Activated naive CD8-positive, alpha-beta T cell treated with anti-CD3 and anti-CD28 coated beads for 36 hours (primary cell): ENCODE measurements at regions not wholly inside any gene's neighbourhood (a gene's known extent, or its start where the extent isn't known, plus 50 kb on each side); places are given as distances from the start of the nearest gene placed in this dataset.

Experiments
- DNase-seq: peaks from one replicate; pipeline ENCODE4 v3.0.0; 2021
- H3K27ac Mint-ChIP-seq: one replicate; pipeline ENCODE4 v1.8.0; 2022; ENCODE audit warnings: mild to moderate bottlenecking, moderate library complexity, mixed read lengths
- H3K27me3 Mint-ChIP-seq: one replicate; pipeline ENCODE4 v1.8.0; 2022; ENCODE audit warnings: mild to moderate bottlenecking, mixed read lengths
- H3K36me3 Mint-ChIP-seq: one replicate; pipeline ENCODE4 v1.8.0; 2021; ENCODE audit warnings: mild to moderate bottlenecking, mixed read lengths
- H3K4me1 Mint-ChIP-seq: one replicate; pipeline ENCODE4 v1.8.0; 2021; ENCODE audit warnings: mixed read lengths
- H3K4me3 Mint-ChIP-seq: one replicate; pipeline ENCODE4 v1.8.0; 2022; ENCODE audit warnings: mild to moderate bottlenecking, moderate library complexity, mixed read lengths
- H3K9me3 Mint-ChIP-seq: one replicate; pipeline ENCODE4 v1.8.0; 2022; ENCODE audit warnings: mixed read lengths

GRCh38 chr6:144715344-144715743, 430.2 kb downstream of the UTRN start:
- Mint-ChIP-seq H3K4me3 (no peak overlapping the region), H3K27me3 (no peaks in the 10 kb centered on the region), H3K36me3 (peaks cover 13% of the 10 kb centered on the region), H3K27ac (no peak overlapping the region), H3K4me1 (peaks cover 8% of the 10 kb centered on the region), H3K9me3 (no peaks in the 10 kb centered on the region)
- DNase-seq = no peak

- peaks cover 2% of the 10 kb centered on the region for H3K9me3 Mint-ChIP-seq
- no peaks in the 10 kb centered on the region for H3K27me3 Mint-ChIP-seq
- H3K4me3 Mint-ChIP-seq = no peak overlapping the region
- peaks cover 20% of the 10 kb centered on the region for H3K4me1 Mint-ChIP-seq
- H3K36me3 Mint-ChIP-seq = peaks cover 25% of the 10 kb centered on the region
- no peak for DNase-seq
- H3K27ac Mint-ChIP-seq = no peak overlapping the region
These were observed 433.3 kb downstream of the UTRN start for GRCh38 chr6:144718431-144718830.

GRCh38 chr6:144721232-144721631, 436.1 kb downstream of the UTRN start:
- no peak overlapping the region for H3K27ac Mint-ChIP-seq
- H3K4me1 Mint-ChIP-seq = peaks cover 26% of the 10 kb centered on the region
- no peak for DNase-seq
- H3K4me3 Mint-ChIP-seq = no peak overlapping the region
- H3K36me3 Mint-ChIP-seq = peaks cover 39% of the 10 kb centered on the region
- no peaks in the 10 kb centered on the region for H3K27me3 Mint-ChIP-seq
- H3K9me3 Mint-ChIP-seq = peaks cover 3% of the 10 kb centered on the region

- Mint-ChIP-seq H3K36me3 (peaks cover 39% of the 10 kb centered on the region), H3K4me1 (peaks cover 35% of the 10 kb centered on the region), H3K27ac (peak overlapping the region; percentile 39), H3K9me3 (peaks cover 3% of the 10 kb centered on the region), H3K27me3 (no peaks in the 10 kb centered on the region), H3K4me3 (no peak overlapping the region)
- no peak for DNase-seq
These were observed 437.1 kb downstream of the UTRN start for GRCh38 chr6:144722154-144722737.

GRCh38 chr6:144722925-144723324, 437.8 kb downstream of the UTRN start:
- Mint-ChIP-seq H3K4me1 (peaks cover 36% of the 10 kb centered on the region), H3K27me3 (no peaks in the 10 kb centered on the region), H3K4me3 (no peak overlapping the region), H3K27ac (peak overlapping the region; percentile 20), H3K36me3 (peaks cover 39% of the 10 kb centered on the region), H3K9me3 (peaks cover 3% of the 10 kb centered on the region)
- no peak for DNase-seq

GRCh38 chr6:144723431-144723830, 438.3 kb downstream of the UTRN start:
- peaks cover 37% of the 10 kb centered on the region for H3K4me1 Mint-ChIP-seq

GRCh38 chr6:144724818-144725217, 439.7 kb downstream of the UTRN start:
- H3K27me3 Mint-ChIP-seq = no peaks in the 10 kb centered on the region
- no peak for DNase-seq
- H3K4me3 Mint-ChIP-seq = no peak overlapping the region
- H3K27ac Mint-ChIP-seq = no peak overlapping the region
- peaks cover 3% of the 10 kb centered on the region for H3K9me3 Mint-ChIP-seq
- H3K4me1 Mint-ChIP-seq = peaks cover 46% of the 10 kb centered on the region
- H3K36me3 Mint-ChIP-seq = peaks cover 30% of the 10 kb centered on the region

More at GRCh38 chr6:144723431-144723830, 438.3 kb downstream of the UTRN start:
- Mint-ChIP-seq H3K27me3 (no peaks in the 10 kb centered on the region), H3K36me3 (peaks cover 39% of the 10 kb centered on the region), H3K27ac (no peak overlapping the region), H3K4me3 (no peak overlapping the region), H3K9me3 (peaks cover 3% of the 10 kb centered on the region)
- no peak for DNase-seq

- peak; percentile 58 for DNase-seq
- H3K27me3 Mint-ChIP-seq = no peaks in the 10 kb centered on the region
- peaks cover 50% of the 10 kb centered on the region for H3K4me1 Mint-ChIP-seq
- peak overlapping the region; percentile 29 for H3K4me3 Mint-ChIP-seq
- H3K27ac Mint-ChIP-seq = no peak overlapping the region
- peaks cover 3% of the 10 kb centered on the region for H3K9me3 Mint-ChIP-seq
- H3K36me3 Mint-ChIP-seq = peaks cover 24% of the 10 kb centered on the region
These were observed 440.8 kb downstream of the UTRN start for GRCh38 chr6:144725736-144726522.

GRCh38 chr6:144728804-144729203, 443.7 kb downstream of the UTRN start:
- Mint-ChIP-seq H3K4me1 (peaks cover 37% of the 10 kb centered on the region), H3K36me3 (peaks cover 18% of the 10 kb centered on the region), H3K9me3 (no peaks in the 10 kb centered on the region), H3K27me3 (no peaks in the 10 kb centered on the region), H3K27ac (no peak overlapping the region), H3K4me3 (no peak overlapping the region)
- no peak for DNase-seq

GRCh38 chr6:144729502-144729901, 444.4 kb downstream of the UTRN start:
- H3K4me3 Mint-ChIP-seq = no peak overlapping the region
- no peaks in the 10 kb centered on the region for H3K9me3 Mint-ChIP-seq
- peaks cover 19% of the 10 kb centered on the region for H3K36me3 Mint-ChIP-seq
- DNase-seq = no peak
- H3K27ac Mint-ChIP-seq = peak overlapping the region; percentile 48
- peaks cover 37% of the 10 kb centered on the region for H3K4me1 Mint-ChIP-seq
- H3K27me3 Mint-ChIP-seq = no peaks in the 10 kb centered on the region

GRCh38 chr6:144730088-144730645, 445.0 kb downstream of the UTRN start:
- DNase-seq = no peak
- no peak overlapping the region for H3K4me3 Mint-ChIP-seq
- peaks cover 17% of the 10 kb centered on the region for H3K36me3 Mint-ChIP-seq

GRCh38 chr6:144731229-144731628, 446.1 kb downstream of the UTRN start:
- Mint-ChIP-seq H3K27ac (no peak overlapping the region), H3K36me3 (peaks cover 16% of the 10 kb centered on the region), H3K27me3 (no peaks in the 10 kb centered on the region), H3K4me3 (no peak overlapping the region), H3K4me1 (peaks cover 26% of the 10 kb centered on the region), H3K9me3 (no peaks in the 10 kb centered on the region)
- no peak for DNase-seq

More at GRCh38 chr6:144730088-144730645, 445.0 kb downstream of the UTRN start:
- peak overlapping the region; percentile 46 for H3K27ac Mint-ChIP-seq
- no peaks in the 10 kb centered on the region for H3K27me3 Mint-ChIP-seq
- H3K9me3 Mint-ChIP-seq = no peaks in the 10 kb centered on the region
- peaks cover 36% of the 10 kb centered on the region for H3K4me1 Mint-ChIP-seq

GRCh38 chr6:144736763-144737162, 451.6 kb downstream of the UTRN start:
- no peak overlapping the region for H3K4me3 Mint-ChIP-seq
- peaks cover 3% of the 10 kb centered on the region for H3K4me1 Mint-ChIP-seq
- H3K27me3 Mint-ChIP-seq = no peaks in the 10 kb centered on the region
- H3K27ac Mint-ChIP-seq = no peak overlapping the region
- no peaks in the 10 kb centered on the region for H3K9me3 Mint-ChIP-seq
- no peak for DNase-seq
- peaks cover 15% of the 10 kb centered on the region for H3K36me3 Mint-ChIP-seq

GRCh38 chr6:144737998-144738397, 452.9 kb downstream of the UTRN start:
- DNase-seq = no peak
- Mint-ChIP-seq H3K36me3 (peaks cover 13% of the 10 kb centered on the region), H3K4me3 (no peak overlapping the region), H3K4me1 (peaks cover 3% of the 10 kb centered on the region), H3K27ac (no peak overlapping the region), H3K27me3 (no peaks in the 10 kb centered on the region), H3K9me3 (no peaks in the 10 kb centered on the region)

GRCh38 chr6:144739873-144740272, 454.7 kb downstream of the UTRN start:
- H3K9me3 Mint-ChIP-seq = no peaks in the 10 kb centered on the region
- no peaks in the 10 kb centered on the region for H3K27me3 Mint-ChIP-seq
- DNase-seq = no peak
- H3K4me1 Mint-ChIP-seq = peaks cover 3% of the 10 kb centered on the region
- H3K4me3 Mint-ChIP-seq = no peak overlapping the region
- no peak overlapping the region for H3K27ac Mint-ChIP-seq
- H3K36me3 Mint-ChIP-seq = peaks cover 7% of the 10 kb centered on the region
